H1 (cell line): ENCODE measurements at regions not wholly inside any gene's neighbourhood (a gene's known extent, or its start where the extent isn't known, plus 50 kb on each side); places are given as distances from the start of the nearest gene placed in this dataset.

Source experiments
- CTCF ChIA-PET: fragments of 300-600 bp; sonication (Branson Sonifier 250); formaldehyde crosslinking; loops from one replicate; lab custom pipeline; 2021; ENCODE audit not compliant: partially characterized antibody; lab: Charles Lee
- POLR2A ChIA-PET: fragments of 300-600 bp; sonication (Branson Sonifier 250); formaldehyde crosslinking; loops from one replicate; lab custom pipeline; 2021; ENCODE audit warnings: inconsistent platforms; ENCODE audit not compliant: partially characterized antibody; lab: Charles Lee
- DNase-seq, 2 experiments: peaks; one replicate each; pipeline versions ENCODE4 v3.0.0 to v3.0.0-alpha.2; 2010 to 2022; ENCODE audit warnings: low spot score in 2 of 2, low read depth in 1 of 2, mixed read lengths in 1 of 2
- FAIRE-seq: peaks from 2 replicates; lab custom pipeline; 2011; peaks lifted over from hg19 to GRCh38; lab: Jason Lieb, UNC
- H2AFZ ChIP-seq: 2 replicates; pipeline ENCODE4 v1.8.1; 2012; ENCODE audit warnings: low read length, inconsistent platforms
- H2AK5ac ChIP-seq: 2 replicates; pipeline ENCODE4 v1.6.1; 2013; ENCODE audit warnings: low read depth, low read length
- H2BK120ac ChIP-seq: replicated peaks from 2 replicates; pipeline ENCODE3; 2013; ENCODE audit warnings: low read depth, low read length, inconsistent platforms
- H2BK12ac ChIP-seq: 2 replicates; pipeline ENCODE4 v1.6.1; 2013; ENCODE audit warnings: low read depth, low read length
- H2BK15ac ChIP-seq: 2 replicates; pipeline ENCODE4 v1.6.1; 2013; ENCODE audit warnings: low read length
- H2BK20ac ChIP-seq: 2 replicates; pipeline ENCODE4 v1.6.1; 2013; ENCODE audit warnings: low read length
- H2BK5ac ChIP-seq: 2 replicates; pipeline ENCODE4 v1.6.1; 2013; ENCODE audit warnings: low read depth, low read length
- H3K14ac ChIP-seq: 2 replicates; pipeline ENCODE4 v1.6.1; 2013; ENCODE audit warnings: inconsistent platforms; ENCODE audit not compliant: insufficient read length
- H3K18ac ChIP-seq: 2 replicates; pipeline ENCODE4 v1.6.1; 2013; ENCODE audit warnings: low read length; ENCODE audit errors: extremely low read depth
- H3K23ac ChIP-seq: 2 replicates; pipeline ENCODE4 v1.6.1; 2013; ENCODE audit warnings: inconsistent platforms; ENCODE audit not compliant: insufficient read length
- H3K23me2 ChIP-seq: 2 replicates; pipeline ENCODE4 v1.6.1; 2013; ENCODE audit warnings: low read depth, low read length
- H3K27ac ChIP-seq: 2 replicates; pipeline ENCODE4 v1.6.1; 2011; ENCODE audit warnings: low read depth, low read length, inconsistent platforms
- H3K27me3 ChIP-seq, 4 experiments: replicated peaks in 1 of 4; 1 replicate in 1 of 4; 2 replicates in 3 of 4; pipeline versions ENCODE4 v1.6.1 to v1.8.1; 2011 to 2013; ENCODE audit warnings: low read length in 3 of 4, mild to moderate bottlenecking in 3 of 4, inconsistent platforms in 2 of 4, mixed read lengths in 2 of 4, moderate library complexity in 1 of 4; ENCODE audit not compliant: control insufficient read depth in 3 of 4, insufficient read depth in 3 of 4; ENCODE audit errors: extremely low read depth in 1 of 4
- H3K36me3 ChIP-seq, 4 experiments: 2 replicates each; pipeline versions ENCODE4 v1.6.1 to v1.8.1; 2011 to 2013; ENCODE audit warnings: mild to moderate bottlenecking in 4 of 4, low read length in 3 of 4, moderate library complexity in 2 of 4, control low read depth in 1 of 4, inconsistent platforms in 1 of 4; ENCODE audit not compliant: insufficient read depth in 4 of 4, control insufficient read depth in 2 of 4
- H3K4ac ChIP-seq: replicated peaks from 2 replicates; pipeline ENCODE3; 2013; ENCODE audit warnings: low read length, low read depth, mixed read lengths, inconsistent platforms; ENCODE audit not compliant: insufficient read length
- H3K4me1 ChIP-seq, 4 experiments: replicated peaks in 1 of 4; 1 replicate in 1 of 4; 2 replicates in 3 of 4; pipeline versions ENCODE4 v1.6.1 to v1.8.1; 2011 to 2013; ENCODE audit warnings: low read length in 3 of 4, inconsistent platforms in 2 of 4, mixed read lengths in 1 of 4; ENCODE audit not compliant: insufficient read depth in 4 of 4, control insufficient read depth in 3 of 4
- H3K4me2 ChIP-seq, 2 experiments: 2 replicates each; pipeline versions ENCODE4 v1.6.1 to v1.8.1; 2011 to 2013; ENCODE audit warnings: low read depth in 2 of 2, low read length in 2 of 2, control low read depth in 1 of 2, inconsistent platforms in 1 of 2, mild to moderate bottlenecking in 1 of 2; ENCODE audit not compliant: insufficient read depth in 1 of 2
- H3K4me3 ChIP-seq, 4 experiments: fragments of 200-600, 300-600 bp in 1 of 4; sonication (generic), shearing (Covaris generic), sonication (Bioruptor Twin) in 1 of 4; 2 replicates each; pipeline versions ENCODE4 v1.5.1 to v1.8.1; 2011 to 2016; ENCODE audit warnings: low read length in 4 of 4, low read depth in 3 of 4, control low read depth in 2 of 4, inconsistent platforms in 2 of 4, mild to moderate bottlenecking in 2 of 4, mixed read lengths in 1 of 4, moderate library complexity in 1 of 4; ENCODE audit not compliant: insufficient read depth in 2 of 4; ENCODE audit errors: extremely low read depth in 1 of 4
- H3K56ac ChIP-seq: replicated peaks from 2 replicates; pipeline ENCODE3; 2013; ENCODE audit warnings: low read depth, mild to moderate bottlenecking, mixed read lengths, low read length, inconsistent platforms; ENCODE audit not compliant: insufficient read length
- H3K79me1 ChIP-seq: 2 replicates; pipeline ENCODE4 v1.6.1; 2013; ENCODE audit warnings: low read depth, low read length, control low read depth
- H3K79me2 ChIP-seq, 2 experiments: 2 replicates each; pipeline versions ENCODE4 v1.6.1 to v1.8.1; 2012 to 2013; ENCODE audit warnings: low read length in 2 of 2, mild to moderate bottlenecking in 2 of 2, inconsistent platforms in 1 of 2; ENCODE audit not compliant: insufficient read depth in 2 of 2, control insufficient read depth in 1 of 2
- H3K9ac ChIP-seq, 4 experiments: replicated peaks in 1 of 4; 1 replicate in 1 of 4; 2 replicates in 3 of 4; pipeline versions ENCODE4 v1.6.1 to v1.8.1; 2011 to 2013; ENCODE audit warnings: low read depth in 3 of 4, low read length in 3 of 4, control low read depth in 2 of 4, mild to moderate bottlenecking in 2 of 4, moderate library complexity in 2 of 4, inconsistent platforms in 1 of 4; ENCODE audit errors: extremely low read depth in 1 of 4
- H3K9me3 ChIP-seq, 2 experiments: 2 replicates each; pipeline versions ENCODE4 v1.6.1 to v1.8.1; 2012 to 2013; ENCODE audit warnings: mild to moderate bottlenecking in 2 of 2, moderate library complexity in 2 of 2, control low read depth in 1 of 2, inconsistent platforms in 1 of 2, low read depth in 1 of 2, low read length in 1 of 2, mixed read lengths in 1 of 2; ENCODE audit not compliant: insufficient read depth in 2 of 2
- H4K20me1 ChIP-seq, 2 experiments: replicated peaks in 1 of 2; 2 replicates each; pipeline versions ENCODE3 to v1.8.1; 2011 to 2013; ENCODE audit warnings: inconsistent platforms in 2 of 2, low read length in 2 of 2, mild to moderate bottlenecking in 1 of 2; ENCODE audit not compliant: insufficient read depth in 2 of 2, control insufficient read depth in 1 of 2
- H4K5ac ChIP-seq: 2 replicates; pipeline ENCODE4 v1.6.1; 2013; ENCODE audit warnings: low read length, low read depth, mixed read lengths, inconsistent platforms; ENCODE audit not compliant: insufficient read length
- H4K8ac ChIP-seq: 2 replicates; pipeline ENCODE4 v1.8.0; 2013; ENCODE audit warnings: mild to moderate bottlenecking, moderate library complexity, low read length, inconsistent platforms; ENCODE audit not compliant: insufficient read depth; ENCODE audit errors: extremely low read depth
- H4K91ac ChIP-seq: replicated peaks from 2 replicates; pipeline ENCODE3; 2013; ENCODE audit warnings: low read length, mixed read lengths, inconsistent platforms; ENCODE audit not compliant: insufficient read length
- EGR1 ChIP-seq: IDR thresholded peaks from 2 replicates; pipeline ENCODE4 v1.6.1; 2011; ENCODE audit warnings: low read depth, low read length, borderline replicate concordance
- EZH2 ChIP-seq: fragments of 200-600 bp; sonication (generic); IDR thresholded peaks from 2 replicates; pipeline ENCODE4 v1.7.1; 2012; ENCODE audit warnings: low read depth, mild to moderate bottlenecking, moderate library complexity, low read length, inconsistent platforms; ENCODE audit not compliant: severe bottlenecking
- GTF2F1 ChIP-seq: IDR thresholded peaks from 2 replicates; pipeline ENCODE4 v1.6.1; 2012; ENCODE audit warnings: low read depth, low read length, improper control_type of control experiment, borderline replicate concordance
- HDAC6 ChIP-seq: IDR thresholded peaks from one replicate; pipeline ENCODE4 v1.7.1; 2012; ENCODE audit warnings: low read depth, mild to moderate bottlenecking, inconsistent platforms, low read length, moderate library complexity
- JUND ChIP-seq: IDR thresholded peaks from 2 replicates; pipeline ENCODE4 v1.6.1; 2011; ENCODE audit warnings: mild to moderate bottlenecking, improper control_type of control experiment, low read length
- NANOG ChIP-seq: IDR thresholded peaks from 2 replicates; pipeline ENCODE4 v1.6.1; 2011; ENCODE audit warnings: low read length, low read depth, mild to moderate bottlenecking, inconsistent platforms; ENCODE audit not compliant: insufficient read depth, poor library complexity, severe bottlenecking
- PHF8 ChIP-seq: fragments of 200-600 bp; sonication (generic); conservative IDR thresholded peaks from 2 replicates; pipeline ENCODE4 v1.7.1; 2012; ENCODE audit warnings: low read depth, mild to moderate bottlenecking, inconsistent platforms, low read length, moderate library complexity
- RBBP5 ChIP-seq: IDR thresholded peaks from 2 replicates; pipeline ENCODE4 v1.7.1; 2012; ENCODE audit warnings: low read depth, mild to moderate bottlenecking, inconsistent platforms, low read length, moderate library complexity, borderline replicate concordance
- SIN3A ChIP-seq, 2 experiments: IDR thresholded peaks in 1 of 2; conservative IDR thresholded peaks in 1 of 2; 2 replicates each; pipeline ENCODE4 v1.6.1; 2011 to 2012; ENCODE audit warnings: low read length in 2 of 2, improper control_type of control experiment in 1 of 2, low read depth in 1 of 2, mild to moderate bottlenecking in 1 of 2
- SIRT6 ChIP-seq: IDR thresholded peaks from one replicate; pipeline ENCODE4 v1.7.1; 2012; ENCODE audit warnings: low read length, inconsistent platforms
- SP2 ChIP-seq: IDR thresholded peaks from 2 replicates; pipeline ENCODE4 v1.6.1; 2012; ENCODE audit warnings: mild to moderate bottlenecking, low read length, inconsistent platforms
- TCF12 ChIP-seq: IDR thresholded peaks from 2 replicates; pipeline ENCODE4 v1.6.1; 2011; ENCODE audit warnings: low read depth, mild to moderate bottlenecking, low read length
- WGBS, 2 experiments: shearing (Covaris generic) in 1 of 2; methylation state at CpG; one replicate each; pipeline versions ENCODE4 v1.1.6 to v1.1.7; 2013 to 2015; ENCODE audit warnings: low lambda C conversion rate in 2 of 2, mixed read lengths in 2 of 2, inconsistent platforms in 1 of 2, low coverage in 1 of 2, missing lambda C conversion rate in 1 of 2; ENCODE audit not compliant: insufficient replicate concordance in 2 of 2, insufficient coverage in 1 of 2, insufficient read length in 1 of 2; ENCODE audit errors: extremely low coverage in 1 of 2, missing lambda C conversion rate in 1 of 2; 5-methylcytosine and 5-hydroxymethylcytosine counted together

DNA sequence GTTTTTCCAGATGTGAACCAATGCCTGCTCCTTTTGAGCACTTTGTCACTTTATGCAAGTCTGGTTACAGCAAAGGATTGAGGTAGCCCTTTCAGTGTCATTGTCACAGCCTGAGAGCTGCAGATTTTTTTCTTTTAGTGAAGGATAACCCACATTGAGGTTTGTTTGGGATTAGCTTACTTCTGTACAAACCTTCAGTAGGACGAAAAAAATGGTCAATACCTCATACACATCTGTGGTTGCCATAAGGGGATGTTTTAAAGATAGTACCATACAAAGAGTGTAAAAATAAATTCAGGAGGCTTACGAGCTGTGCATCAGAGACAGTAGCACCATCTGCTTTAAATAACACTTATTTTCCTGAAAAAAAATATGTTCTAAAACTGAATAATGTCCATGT lies 566.0 kb downstream of the AJAP1 start:
- WGBS, 2 experiments = 85% methylated on average over 2 of the region's 2 CpGs; no CpG with 5 or more reads in 1 of the 2 experiments
- DNase-seq (no peak), FAIRE-seq (no peak)
- no peak overlapping the region for H2BK5ac ChIP-seq
- H3K14ac ChIP-seq = no peak overlapping the region
- H3K18ac ChIP-seq = no peak overlapping the region
- H2AK5ac ChIP-seq = no peak overlapping the region
- H3K4ac ChIP-seq = no peak overlapping the region
- H3K27me3 ChIP-seq = peaks cover 41 to 73% (median 65%) of the 10 kb centered on the region in 4 experiments
- H3K79me2 ChIP-seq = no peaks in the 10 kb centered on the region
- H3K4me1 ChIP-seq = peaks cover 0 to 4% (median under 1%) of the 10 kb centered on the region in 4 experiments; a peak in 3 of 7 replicates
- H4K5ac ChIP-seq = no peak overlapping the region
- no peak overlapping the region for H3K27ac ChIP-seq
- no peaks in the 10 kb centered on the region for H3K79me1 ChIP-seq
- no peak overlapping the region for H3K9ac ChIP-seq
- TF ChIP-seq GTF2F1 (no peak), NANOG (no peak), TCF12 (no peak), SIRT6 (no peak), SP2 (no peak), SIN3A (conservative IDR thresholded peaks at IDR 0.05 in 1 of 2, IDR thresholded peaks at IDR 0.05 in 1 of 2; ENCODE audit: low read depth in 1 of 2, low read length in 2 of 2) (no peak), EGR1 (no peak), JUND (no peak), EZH2 (no peak), PHF8 (no peak), HDAC6 (no peak), RBBP5 (no peak)
- POLR2A ChIA-PET = no interaction called here
- no peaks in the 10 kb centered on the region for H3K23me2 ChIP-seq
- no peak overlapping the region for H2AFZ ChIP-seq
- H2BK120ac ChIP-seq = no peak overlapping the region
- no peak overlapping the region for H3K23ac ChIP-seq
- no peak overlapping the region for H3K4me3 ChIP-seq
- CTCF ChIA-PET = interaction anchor here (0.6 to 1.3 kb wide), 3 partner anchors 10 to 119 kb away, joined by 3 read pairs; no protein-coding TSS in a partner anchor
- H3K9me3 ChIP-seq = no peaks in the 10 kb centered on the region; a peak in 1 of 4 replicates
- H3K56ac ChIP-seq = no peak overlapping the region
- H4K91ac ChIP-seq = no peak overlapping the region
- H2BK20ac ChIP-seq = no peak overlapping the region
- H4K20me1 ChIP-seq = peaks cover 0 to 5% of the 10 kb centered on the region in 2 experiments
- no peak overlapping the region for H2BK15ac ChIP-seq
- no peak overlapping the region for H3K4me2 ChIP-seq
- H3K36me3 ChIP-seq = no peaks in the 10 kb centered on the region; a peak in 1 of 8 replicates
- H4K8ac ChIP-seq = no peak overlapping the region
- H2BK12ac ChIP-seq = no peak overlapping the region
